Limb (tissue), 2 donors: ENCODE measurements at regions not wholly inside any gene's neighbourhood (a gene's known extent, or its start where the extent isn't known, plus 50 kb on each side); places are given as distances from the start of the nearest gene placed in this dataset.

ENCODE experiments used
- DNase-seq, 2 donors: peaks; one replicate each; pipeline ENCODE4 v3.0.0-alpha.2; 2016; ENCODE audit errors: extremely low spot score in 2 of 2

GRCh38 chr7:125399408-125399807 is 469.8 kb upstream of the POT1 start:
- no peak for DNase-seq

GRCh38 chr7:125396466-125397151 is 467.0 kb upstream of the POT1 start:
- DNase-seq = no peak

- DNase-seq = no peak
These were observed 462.3 kb upstream of the POT1 start for GRCh38 chr7:125391921-125392320.

- no peak for DNase-seq
These were observed 461.4 kb upstream of the POT1 start for GRCh38 chr7:125390981-125391380.

GRCh38 chr7:125386211-125386610 is 456.6 kb upstream of the POT1 start:
- DNase-seq = no peak

GRCh38 chr7:125383324-125383723 is 453.7 kb upstream of the POT1 start:
- no peak for DNase-seq

GRCh38 chr7:125382401-125382800 is 452.8 kb upstream of the POT1 start:
- no peak for DNase-seq

- no peak for DNase-seq
These were observed 446.3 kb upstream of the POT1 start for GRCh38 chr7:125375942-125376341.

- DNase-seq = no peak
These were observed 440.9 kb upstream of the POT1 start for GRCh38 chr7:125370502-125370901.

GRCh38 chr7:125363873-125364272 is 434.2 kb upstream of the POT1 start:
- DNase-seq = no peak

GRCh38 chr7:125358551-125359167 is 429.0 kb upstream of the POT1 start:
- no peak for DNase-seq

GRCh38 chr7:125357676-125358455 is 428.2 kb upstream of the POT1 start:
- no peak for DNase-seq

- no peak for DNase-seq
These were observed 426.3 kb upstream of the POT1 start for GRCh38 chr7:125355899-125356298.

GRCh38 chr7:125347269-125347668 is 417.6 kb upstream of the POT1 start:
- DNase-seq = no peak

GRCh38 chr7:125338110-125338509 is 408.5 kb upstream of the POT1 start:
- DNase-seq = no peak

- no peak for DNase-seq
These were observed 406.7 kb upstream of the POT1 start for GRCh38 chr7:125336326-125336725.

GRCh38 chr7:125326666-125327255 is 397.1 kb upstream of the POT1 start:
- no peak for DNase-seq

- no peak for DNase-seq
These were observed 386.8 kb upstream of the POT1 start for GRCh38 chr7:125316466-125316865.

GRCh38 chr7:125299003-125299765 is 369.6 kb upstream of the POT1 start:
- no peak for DNase-seq

- DNase-seq = no peak
These were observed 350.3 kb upstream of the POT1 start for GRCh38 chr7:125279961-125280360.

GRCh38 chr7:125278318-125278717 is 348.7 kb upstream of the POT1 start:
- no peak for DNase-seq
